WI38 (cell line): ENCODE measurements at regions not wholly inside any gene's neighbourhood (a gene's known extent, or its start where the extent isn't known, plus 50 kb on each side); places are given as distances from the start of the nearest gene placed in this dataset.

Experiments
- H3K4me3 ChIP-seq: 2 replicates; pipeline ENCODE4 v1.5.1; 2011; ENCODE audit warnings: low read depth, mild to moderate bottlenecking, control low read depth, low read length
- TF ChIP-seq, protein P1 (sequence below): IDR thresholded peaks from 2 replicates; pipeline ENCODE4 v1.5.1; 2012; ENCODE audit warnings: low read depth, mild to moderate bottlenecking, control low read depth, low read length

DNA sequence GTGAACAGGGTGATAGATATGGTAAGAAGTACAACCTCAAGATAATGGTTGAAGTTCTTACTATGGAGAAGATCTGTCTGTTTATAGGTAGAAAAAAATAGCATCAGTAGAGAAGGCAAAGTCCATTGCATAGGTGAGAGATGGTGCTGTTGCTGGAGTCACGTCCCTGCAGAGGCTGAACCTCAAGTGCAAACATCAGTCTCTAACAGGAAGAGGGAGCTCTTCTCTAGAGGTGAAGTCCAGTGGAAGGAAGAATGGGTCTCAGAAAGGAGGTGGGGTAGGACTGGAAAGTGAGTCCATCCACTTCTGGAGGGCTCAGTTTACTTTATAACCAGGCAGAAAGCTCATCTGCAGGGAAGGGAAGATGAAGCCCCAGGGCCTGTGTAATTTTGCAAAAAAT lies 337.7 kb downstream of the MEIS1 start:
- TF ChIP-seq, protein P1, sequence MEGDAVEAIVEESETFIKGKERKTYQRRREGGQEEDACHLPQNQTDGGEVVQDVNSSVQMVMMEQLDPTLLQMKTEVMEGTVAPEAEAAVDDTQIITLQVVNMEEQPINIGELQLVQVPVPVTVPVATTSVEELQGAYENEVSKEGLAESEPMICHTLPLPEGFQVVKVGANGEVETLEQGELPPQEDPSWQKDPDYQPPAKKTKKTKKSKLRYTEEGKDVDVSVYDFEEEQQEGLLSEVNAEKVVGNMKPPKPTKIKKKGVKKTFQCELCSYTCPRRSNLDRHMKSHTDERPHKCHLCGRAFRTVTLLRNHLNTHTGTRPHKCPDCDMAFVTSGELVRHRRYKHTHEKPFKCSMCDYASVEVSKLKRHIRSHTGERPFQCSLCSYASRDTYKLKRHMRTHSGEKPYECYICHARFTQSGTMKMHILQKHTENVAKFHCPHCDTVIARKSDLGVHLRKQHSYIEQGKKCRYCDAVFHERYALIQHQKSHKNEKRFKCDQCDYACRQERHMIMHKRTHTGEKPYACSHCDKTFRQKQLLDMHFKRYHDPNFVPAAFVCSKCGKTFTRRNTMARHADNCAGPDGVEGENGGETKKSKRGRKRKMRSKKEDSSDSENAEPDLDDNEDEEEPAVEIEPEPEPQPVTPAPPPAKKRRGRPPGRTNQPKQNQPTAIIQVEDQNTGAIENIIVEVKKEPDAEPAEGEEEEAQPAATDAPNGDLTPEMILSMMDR: no peak
- no peak overlapping the region for H3K4me3 ChIP-seq

DNA sequence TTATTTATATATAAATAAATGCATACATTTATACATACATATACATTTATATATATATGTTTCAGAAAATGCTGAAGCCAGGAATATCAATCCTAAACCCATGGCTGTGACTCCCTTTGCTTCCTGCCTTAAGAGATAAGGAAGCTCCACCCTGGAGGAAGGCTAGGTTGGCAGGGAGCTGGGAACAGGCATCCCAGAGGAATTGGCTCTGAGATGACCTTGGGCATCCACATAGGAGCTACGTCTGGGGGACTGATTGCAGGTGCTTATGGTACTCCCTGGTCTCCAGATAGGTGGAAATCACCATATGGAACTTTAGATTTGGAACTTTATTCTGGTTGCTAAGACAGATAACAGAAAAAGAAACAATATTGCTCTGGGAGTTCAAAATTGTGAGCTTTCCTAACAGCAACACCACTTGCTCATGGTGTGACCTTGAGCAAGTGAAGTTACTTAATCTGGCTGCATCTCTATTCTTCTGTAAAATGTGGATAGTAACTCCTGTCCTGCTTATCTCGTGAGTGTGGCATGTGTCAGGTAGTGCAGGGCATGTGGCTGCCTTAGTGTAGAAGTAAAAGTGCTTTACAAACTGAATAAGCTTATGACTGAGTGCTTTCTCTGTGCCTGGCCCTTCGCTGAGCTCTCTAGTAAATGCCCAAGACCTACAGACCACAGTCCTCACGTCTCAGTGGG lies 341.0 kb downstream of the MEIS1 start:
- no peak overlapping the region for H3K4me3 ChIP-seq
- TF ChIP-seq, protein P1: no peak

DNA sequence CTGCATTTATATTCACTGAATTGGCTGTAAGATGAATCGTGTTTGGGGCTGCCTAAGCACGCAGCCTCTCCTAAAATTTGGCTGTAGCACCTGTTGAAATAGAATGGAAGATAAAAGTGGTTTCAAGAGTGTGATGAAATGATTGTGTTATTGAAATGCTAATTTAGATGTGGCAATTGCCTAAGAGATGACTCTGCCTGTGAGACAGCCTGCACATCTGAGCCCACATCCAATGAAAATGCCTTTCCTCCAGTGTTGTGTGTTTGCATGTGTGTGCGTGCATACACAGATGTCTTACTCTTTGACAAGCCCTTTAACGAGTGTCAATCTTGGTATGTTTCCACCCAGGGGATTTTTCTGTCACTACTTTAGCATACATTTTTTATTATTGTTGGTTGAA lies 346.9 kb downstream of the MEIS1 start:
- TF ChIP-seq, protein P1: no peak
- no peak overlapping the region for H3K4me3 ChIP-seq

DNA sequence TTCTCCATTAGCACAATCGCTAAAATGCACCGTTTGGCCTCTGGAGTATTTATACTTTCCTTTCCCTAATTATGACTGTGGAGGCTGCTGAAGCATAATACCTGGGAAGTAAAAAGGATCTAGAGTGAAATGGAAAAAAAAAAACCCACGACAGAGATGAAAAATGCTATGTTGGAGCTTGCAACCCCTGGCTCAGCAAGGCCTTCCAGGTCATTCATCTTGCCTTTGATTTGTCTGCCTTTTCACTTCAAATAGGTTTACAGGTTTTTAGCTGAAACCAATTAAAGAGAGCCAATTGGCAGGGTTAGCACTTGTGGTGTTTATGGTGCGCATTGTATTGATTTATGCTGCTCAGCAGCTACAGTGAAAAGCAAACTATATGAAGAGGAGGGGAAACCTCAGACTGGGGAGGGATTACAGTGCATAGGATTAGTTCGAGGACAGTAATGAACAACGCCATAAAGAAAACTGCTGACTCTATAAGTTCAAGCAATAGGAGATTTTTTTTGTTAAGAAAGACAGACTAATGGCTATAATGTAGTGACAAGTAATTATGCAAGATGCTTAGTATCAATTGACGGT lies 347.9 kb downstream of the MEIS1 start:
- no peak overlapping the region for H3K4me3 ChIP-seq
- TF ChIP-seq, protein P1: no peak

DNA sequence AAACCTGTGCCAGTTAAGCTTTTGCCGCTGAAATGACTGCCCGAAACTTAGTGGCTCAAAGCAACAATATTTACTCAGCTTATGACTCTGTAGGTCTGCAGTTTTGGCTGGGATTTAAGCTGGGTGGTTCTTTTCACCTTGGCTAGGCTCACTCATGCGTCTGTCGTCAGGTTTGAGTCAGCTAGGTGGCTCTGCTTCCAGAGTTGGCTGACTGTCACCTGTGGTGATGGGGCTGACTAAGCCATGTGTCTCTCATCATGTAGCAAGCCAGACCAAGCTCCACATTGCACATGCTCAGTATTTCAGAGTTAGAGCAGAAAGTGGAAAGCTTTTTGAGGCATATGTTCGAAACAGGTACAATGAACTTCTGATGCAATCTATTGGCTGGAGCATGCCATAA lies 354.8 kb downstream of the MEIS1 start:
- no peak overlapping the region for H3K4me3 ChIP-seq
- TF ChIP-seq, protein P1: no peak

DNA sequence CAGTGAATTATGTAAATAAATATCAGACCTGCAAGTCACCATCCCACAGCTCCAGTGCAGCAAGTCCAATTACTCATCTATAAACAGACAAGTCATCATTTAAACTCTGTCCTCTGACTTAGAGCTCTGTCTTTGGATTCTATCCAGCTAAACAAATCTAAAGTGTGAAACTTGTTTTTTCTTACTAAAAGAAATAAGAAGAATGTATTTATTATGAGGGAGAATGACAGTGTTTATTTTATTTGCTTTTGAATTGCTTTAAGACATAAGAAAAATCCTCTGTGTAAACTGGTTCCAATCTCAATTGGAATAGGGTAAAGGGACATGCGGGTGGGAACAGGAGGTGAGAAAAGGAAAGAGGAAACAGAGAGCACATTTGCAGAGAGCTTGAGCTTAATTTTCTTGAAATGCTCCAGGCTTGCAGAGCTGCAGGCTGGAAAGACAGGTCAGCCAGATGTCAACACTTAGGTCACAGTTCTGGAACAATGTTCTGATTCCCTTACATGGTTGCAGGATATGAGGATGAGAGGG lies 355.8 kb downstream of the MEIS1 start:
- TF ChIP-seq, protein P1: no peak
- no peak overlapping the region for H3K4me3 ChIP-seq

DNA sequence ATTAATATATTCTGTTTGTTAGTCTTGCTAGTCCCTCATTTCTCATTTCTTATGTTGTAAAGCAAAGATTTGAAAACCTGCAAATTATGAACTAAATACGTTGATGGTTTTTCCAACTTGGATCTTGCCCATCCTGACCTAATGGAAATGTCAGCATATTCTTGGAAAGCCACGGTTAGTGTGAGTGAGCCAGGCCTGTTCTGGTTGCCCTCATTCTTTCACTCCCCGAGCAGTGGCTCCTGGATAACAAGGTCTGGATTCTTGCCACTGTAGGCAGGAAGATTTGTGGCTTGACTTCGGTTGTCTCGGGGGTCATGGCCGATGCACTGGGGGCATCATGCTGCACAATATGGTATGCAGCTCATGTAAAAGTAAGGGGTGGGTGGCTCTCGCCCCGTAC lies 359.1 kb downstream of the MEIS1 start:
- TF ChIP-seq, protein P1: no peak

More for the DNA sequence above, 359.1 kb downstream of the MEIS1 start:
- H3K4me3 ChIP-seq: no peak overlapping the region
